Muscle of leg (tissue), 3 donors: ENCODE measurements at regions not wholly inside any gene's neighbourhood (a gene's known extent, or its start where the extent isn't known, plus 50 kb on each side); places are given as distances from the start of the nearest gene placed in this dataset.
"Not testable (repeated sequence)": the region's sequence is repeated elsewhere in the genome, so short reads cannot be mapped to it uniquely, and the experiment has no call there.

Source experiments
- DNase-seq: peaks from one replicate; pipeline ENCODE4 v3.0.0; 2013
- H3K27ac ChIP-seq: one replicate; pipeline ENCODE4 v1.5.1; 2013; ENCODE audit warnings: mild to moderate bottlenecking, low read length, control low read depth
- H3K27me3 ChIP-seq: one replicate; pipeline ENCODE4 v1.6.1; 2013; ENCODE audit warnings: low read length; ENCODE audit not compliant: control insufficient read depth, insufficient read depth
- H3K36me3 ChIP-seq: one replicate; pipeline ENCODE4 v1.6.1; 2013; ENCODE audit warnings: low read length; ENCODE audit not compliant: control insufficient read depth, insufficient read depth
- H3K4me1 ChIP-seq: one replicate; pipeline ENCODE4 v1.6.1; 2013; ENCODE audit warnings: low read length; ENCODE audit not compliant: control insufficient read depth, insufficient read depth
- H3K4me3 ChIP-seq: one replicate; pipeline ENCODE4 v1.5.1; 2013; ENCODE audit warnings: low read length, control low read depth
- H3K9me3 ChIP-seq: replicated peaks from 2 replicates; pipeline ENCODE4 v1.6.1; 2013; ENCODE audit warnings: low read depth, low read length; ENCODE audit not compliant: control insufficient read depth
- WGBS: methylation state at CpG from one replicate; pipeline ENCODE4 v1.1.5; 2013; ENCODE audit warnings: missing lambda C conversion rate; ENCODE audit not compliant: insufficient coverage; 5-methylcytosine and 5-hydroxymethylcytosine counted together

GRCh38 chr19:27870293-27870692 is 1342.7 kb downstream of the UQCRFS1 start:
- no peaks in the 10 kb centered on the region for H3K27me3 ChIP-seq
- no peak overlapping the region for H3K27ac ChIP-seq
- H3K4me1 ChIP-seq: no peaks in the 10 kb centered on the region
- no peak for DNase-seq
- no peaks in the 10 kb centered on the region for H3K36me3 ChIP-seq
- no peak overlapping the region for H3K4me3 ChIP-seq
- H3K9me3 ChIP-seq: peaks cover 11% of the 10 kb centered on the region

- H3K27me3 ChIP-seq: no peaks in the 10 kb centered on the region
- peaks cover 8% of the 10 kb centered on the region for H3K9me3 ChIP-seq
- no peaks in the 10 kb centered on the region for H3K36me3 ChIP-seq
- no peak for DNase-seq
- H3K27ac ChIP-seq: no peak overlapping the region
- no peaks in the 10 kb centered on the region for H3K4me1 ChIP-seq
- no peak overlapping the region for H3K4me3 ChIP-seq
Measured at GRCh38 chr19:27868007-27868406, 1344.9 kb downstream of the UQCRFS1 start.

GRCh38 chr19:27865927-27866777 is 1346.8 kb downstream of the UQCRFS1 start:
- H3K27me3 ChIP-seq: no peaks in the 10 kb centered on the region
- WGBS: 81% methylated on average over 3 of the region's 6 CpGs
- H3K36me3 ChIP-seq: no peaks in the 10 kb centered on the region
- peaks cover 17% of the 10 kb centered on the region for H3K9me3 ChIP-seq
- no peak for DNase-seq
- no peak overlapping the region for H3K4me3 ChIP-seq
- H3K27ac ChIP-seq: no peak overlapping the region
- H3K4me1 ChIP-seq: no peaks in the 10 kb centered on the region

GRCh38 chr19:27861411-27861975 is 1351.5 kb downstream of the UQCRFS1 start:
- Histone ChIP-seq H3K27ac (no peak overlapping the region), H3K4me3 (no peak overlapping the region), H3K4me1 (no peaks in the 10 kb centered on the region), H3K27me3 (no peaks in the 10 kb centered on the region), H3K36me3 (no peaks in the 10 kb centered on the region), H3K9me3 (peaks cover 34% of the 10 kb centered on the region)
- no peak for DNase-seq
- 75% methylated on average over 7 of the region's 8 CpGs for WGBS

- no peak for DNase-seq
- no peaks in the 10 kb centered on the region for H3K4me1 ChIP-seq
- 90% methylated on average over 9 of the region's 11 CpGs for WGBS
- no peaks in the 10 kb centered on the region for H3K27me3 ChIP-seq
- no peaks in the 10 kb centered on the region for H3K36me3 ChIP-seq
- H3K9me3 ChIP-seq: peaks cover 33% of the 10 kb centered on the region
- H3K4me3 ChIP-seq: no peak overlapping the region
- no peak overlapping the region for H3K27ac ChIP-seq
Measured at GRCh38 chr19:27860309-27860934, 1352.5 kb downstream of the UQCRFS1 start.

GRCh38 chr19:27859689-27860088 is 1353.3 kb downstream of the UQCRFS1 start:
- Histone ChIP-seq H3K36me3 (no peaks in the 10 kb centered on the region), H3K9me3 (peaks cover 33% of the 10 kb centered on the region), H3K27me3 (no peaks in the 10 kb centered on the region), H3K27ac (no peak overlapping the region), H3K4me1 (no peaks in the 10 kb centered on the region), H3K4me3 (no peak overlapping the region)
- WGBS: 81% methylated on average over 5 of the region's 6 CpGs
- DNase-seq: no peak

GRCh38 chr19:27858981-27859581 is 1353.9 kb downstream of the UQCRFS1 start:
- no peaks in the 10 kb centered on the region for H3K27me3 ChIP-seq
- H3K4me3 ChIP-seq: no peak overlapping the region
- no peaks in the 10 kb centered on the region for H3K4me1 ChIP-seq
- no peak for DNase-seq
- H3K36me3 ChIP-seq: no peaks in the 10 kb centered on the region
- H3K9me3 ChIP-seq: peaks cover 33% of the 10 kb centered on the region
- H3K27ac ChIP-seq: no peak overlapping the region
- WGBS: 80% methylated on average over 7 of the region's 7 CpGs

- H3K4me1 ChIP-seq, H3K36me3 ChIP-seq, H3K4me3 ChIP-seq, H3K27me3 ChIP-seq, DNase-seq, H3K27ac ChIP-seq: not testable (repeated sequence)
- WGBS: 84% methylated on average over 7 of the region's 7 CpGs
- peaks cover 42% of the 10 kb centered on the region for H3K9me3 ChIP-seq
Measured at GRCh38 chr19:27852931-27853330, 1360.0 kb downstream of the UQCRFS1 start.

- peaks cover 47% of the 10 kb centered on the region for H3K9me3 ChIP-seq
- DNase-seq: no peak
- WGBS: 86% methylated on average over 10 of the region's 14 CpGs
- no peaks in the 10 kb centered on the region for H3K27me3 ChIP-seq
- H3K27ac ChIP-seq: no peak overlapping the region
- H3K4me3 ChIP-seq: no peak overlapping the region
- H3K36me3 ChIP-seq: no peaks in the 10 kb centered on the region
- no peaks in the 10 kb centered on the region for H3K4me1 ChIP-seq
Measured at GRCh38 chr19:27851543-27852060, 1361.3 kb downstream of the UQCRFS1 start.

GRCh38 chr19:27851002-27851481 is 1361.9 kb downstream of the UQCRFS1 start:
- Histone ChIP-seq H3K4me3 (no peak overlapping the region), H3K36me3 (no peaks in the 10 kb centered on the region), H3K27me3 (no peaks in the 10 kb centered on the region), H3K9me3 (peaks cover 50% of the 10 kb centered on the region), H3K4me1 (no peaks in the 10 kb centered on the region), H3K27ac (no peak overlapping the region)
- WGBS: 94% methylated on average over 30 of the region's 30 CpGs
- DNase-seq: no peak
